Activated CD8-positive, alpha-beta T cell treated with anti-CD3 and anti-CD28 coated beads for 36 hours (primary cell): ENCODE measurements at regions not wholly inside any gene's neighbourhood (a gene's known extent, or its start where the extent isn't known, plus 50 kb on each side); places are given as distances from the start of the nearest gene placed in this dataset.
"Not testable (repeated sequence)": the region's sequence is repeated elsewhere in the genome, so short reads cannot be mapped to it uniquely, and the experiment has no call there.

Experiments used
- ATAC-seq: fragments of 200-7000 bp; cut with Tn5 transposase; one replicate; pipeline ENCODE4 v1.10.0; 2021; ENCODE audit warnings: mild to moderate bottlenecking, moderate library complexity
- CTCF ChIA-PET: fragments of 350-600 bp; sonication (Branson Sonifier 250); formaldehyde crosslinking; loops from one replicate; lab custom pipeline; 2021; ENCODE audit warnings: antibody characterized with exemption; lab: Charles Lee
- POLR2A ChIA-PET: fragments of 350-600 bp; sonication (Branson Sonifier 250); formaldehyde crosslinking; loops from one replicate; lab custom pipeline; 2021; ENCODE audit warnings: antibody characterized with exemption; lab: Charles Lee
- DNase-seq: peaks from one replicate; pipeline ENCODE4 v3.0.0-alpha.2; 2020
- H3K27ac Mint-ChIP-seq: one replicate; pipeline ENCODE4 v1.8.0; 2021; ENCODE audit warnings: mild to moderate bottlenecking, mixed read lengths
- H3K27me3 Mint-ChIP-seq: one replicate; pipeline ENCODE4 v1.8.0; 2021; ENCODE audit warnings: mixed read lengths
- H3K36me3 Mint-ChIP-seq: one replicate; pipeline ENCODE4 v1.8.0; 2021; ENCODE audit warnings: low read depth, mixed read lengths
- H3K4me1 Mint-ChIP-seq: one replicate; pipeline ENCODE4 v1.8.0; 2021; ENCODE audit warnings: low read depth, mixed read lengths
- H3K4me3 Mint-ChIP-seq: one replicate; pipeline ENCODE4 v1.8.0; 2021; ENCODE audit warnings: mild to moderate bottlenecking, moderate library complexity, mixed read lengths
- H3K9me3 Mint-ChIP-seq: one replicate; pipeline ENCODE4 v1.8.0; 2021; ENCODE audit warnings: mixed read lengths
- intact Hi-C: fragments of 100-400 bp; cut with micrococcal nuclease; formaldehyde crosslinking; loops from one replicate; pipeline ENCODE4 v1.10.0; 2022
- TF ChIP-seq, protein P1 (sequence below): fragments of 200-600 bp; IDR thresholded peaks from one replicate; pipeline ENCODE4 v1.8.0; 2022; ENCODE audit warnings: antibody characterized with exemption, mild to moderate bottlenecking

DNA sequence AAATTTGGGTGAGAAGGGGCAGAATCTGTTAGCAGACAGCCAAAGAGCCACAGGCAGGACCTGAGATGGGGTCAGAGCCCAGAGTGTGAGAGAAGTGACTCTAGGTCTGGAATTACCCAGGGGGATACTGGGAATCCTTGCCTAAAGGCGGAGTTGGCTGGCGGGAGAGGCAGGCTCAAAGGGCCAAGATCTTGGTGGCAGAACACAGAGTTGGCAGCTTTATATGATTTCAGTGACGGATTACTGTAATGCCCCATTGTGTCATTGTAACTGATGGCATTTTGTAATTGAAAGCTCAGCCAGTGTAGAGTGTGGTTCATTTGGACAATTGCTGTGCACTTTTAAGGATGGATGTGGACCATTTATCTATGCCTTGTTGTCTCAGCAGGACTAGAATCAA, 77.3 kb downstream of the SMIM20 start:
- H3K4me3 Mint-ChIP-seq: no peak overlapping the region
- H3K9me3 Mint-ChIP-seq: no peaks in the 10 kb centered on the region
- ChIA-PET POLR2A (no interaction called here), CTCF (interaction anchor here (0.9 to 2.4 kb wide), 2 partner anchors 9 to 149 kb away, joined by 3 to 5 read pairs; no protein-coding TSS in a partner anchor)
- ATAC-seq: no peak
- H3K27ac Mint-ChIP-seq: no peak overlapping the region
- peaks cover 3% of the 10 kb centered on the region for H3K27me3 Mint-ChIP-seq
- intact Hi-C loops: no loop called here
- H3K4me1 Mint-ChIP-seq: peaks cover 10% of the 10 kb centered on the region
- H3K36me3 Mint-ChIP-seq: no peaks in the 10 kb centered on the region
- DNase-seq: no peak
- TF ChIP-seq, protein P1, sequence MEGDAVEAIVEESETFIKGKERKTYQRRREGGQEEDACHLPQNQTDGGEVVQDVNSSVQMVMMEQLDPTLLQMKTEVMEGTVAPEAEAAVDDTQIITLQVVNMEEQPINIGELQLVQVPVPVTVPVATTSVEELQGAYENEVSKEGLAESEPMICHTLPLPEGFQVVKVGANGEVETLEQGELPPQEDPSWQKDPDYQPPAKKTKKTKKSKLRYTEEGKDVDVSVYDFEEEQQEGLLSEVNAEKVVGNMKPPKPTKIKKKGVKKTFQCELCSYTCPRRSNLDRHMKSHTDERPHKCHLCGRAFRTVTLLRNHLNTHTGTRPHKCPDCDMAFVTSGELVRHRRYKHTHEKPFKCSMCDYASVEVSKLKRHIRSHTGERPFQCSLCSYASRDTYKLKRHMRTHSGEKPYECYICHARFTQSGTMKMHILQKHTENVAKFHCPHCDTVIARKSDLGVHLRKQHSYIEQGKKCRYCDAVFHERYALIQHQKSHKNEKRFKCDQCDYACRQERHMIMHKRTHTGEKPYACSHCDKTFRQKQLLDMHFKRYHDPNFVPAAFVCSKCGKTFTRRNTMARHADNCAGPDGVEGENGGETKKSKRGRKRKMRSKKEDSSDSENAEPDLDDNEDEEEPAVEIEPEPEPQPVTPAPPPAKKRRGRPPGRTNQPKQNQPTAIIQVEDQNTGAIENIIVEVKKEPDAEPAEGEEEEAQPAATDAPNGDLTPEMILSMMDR: no peak

DNA sequence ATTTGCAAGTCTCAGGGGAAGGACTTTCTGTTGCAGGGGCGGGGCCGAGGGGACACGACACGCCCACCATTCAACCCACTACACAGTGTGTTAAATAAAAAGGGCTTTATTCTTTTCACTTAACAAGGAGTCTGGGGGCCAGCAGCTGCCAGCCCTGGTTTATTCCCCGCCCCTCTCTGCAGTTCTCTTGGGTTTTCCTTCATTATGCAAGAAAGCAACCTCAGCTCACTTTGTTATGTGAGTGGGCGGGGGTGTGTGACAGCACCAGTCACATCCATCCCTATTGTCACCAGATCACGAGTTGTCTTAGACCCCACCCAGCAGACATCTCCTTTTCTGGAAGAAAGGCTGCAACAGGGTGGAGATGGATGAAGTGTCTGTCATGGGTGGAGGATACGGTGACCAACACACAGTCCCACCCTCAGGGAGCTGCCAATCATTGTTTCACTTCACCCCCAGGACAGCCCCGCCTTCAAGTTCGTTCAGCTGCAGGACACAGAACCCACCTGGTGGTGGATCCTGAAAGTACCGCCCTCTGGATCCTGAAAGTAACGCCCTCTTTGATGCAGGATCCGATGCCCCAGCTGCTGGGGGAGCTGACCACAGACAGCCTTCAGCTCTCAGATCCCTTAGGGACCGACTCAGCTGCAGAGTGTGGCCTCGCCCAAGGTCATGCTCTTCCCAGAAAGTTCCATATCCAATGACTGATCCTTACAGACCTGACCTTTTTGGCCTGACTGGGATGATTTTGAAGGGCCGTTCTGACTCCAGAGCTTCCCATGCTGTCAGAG, 79.6 kb downstream of the SMIM20 start:
- intact Hi-C loops: no loop called here
- no peaks in the 10 kb centered on the region for H3K36me3 Mint-ChIP-seq
- TF ChIP-seq, protein P1: peak; percentile 43
- H3K27ac Mint-ChIP-seq: no peak overlapping the region
- CTCF ChIA-PET: interaction anchor here (0.8 to 1.4 kb wide), 6 partner anchors 12 to 338 kb away, joined by 3 read pairs; no protein-coding TSS in a partner anchor
- ATAC-seq: peak; percentile 90
- H3K4me3 Mint-ChIP-seq: no peak overlapping the region
- no peaks in the 10 kb centered on the region for H3K9me3 Mint-ChIP-seq
- H3K4me1 Mint-ChIP-seq: peaks cover 10% of the 10 kb centered on the region
- H3K27me3 Mint-ChIP-seq: peaks cover 3% of the 10 kb centered on the region
- DNase-seq: peak; percentile 60
- POLR2A ChIA-PET: no interaction called here

DNA sequence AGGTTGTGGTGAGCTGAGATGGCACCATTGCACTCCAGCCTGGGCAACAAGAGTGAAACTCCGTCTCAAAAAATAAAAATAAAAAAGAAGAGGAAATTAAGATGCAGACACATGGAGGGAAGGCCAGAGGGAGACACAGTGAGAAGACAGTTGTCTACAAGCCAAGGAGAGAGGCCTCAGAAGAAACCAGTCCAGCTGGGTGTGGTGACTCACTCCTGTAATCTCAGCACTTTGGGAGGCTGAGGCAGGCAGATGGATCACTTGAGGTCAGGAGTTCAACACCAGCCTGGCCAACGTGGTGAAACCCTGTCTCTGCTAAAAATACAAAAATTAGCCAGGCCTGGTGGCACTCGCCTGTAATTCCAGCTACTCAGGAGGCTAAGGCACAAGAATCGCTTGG, 80.6 kb downstream of the SMIM20 start:
- H3K9me3 Mint-ChIP-seq, H3K36me3 Mint-ChIP-seq, intact Hi-C loops, DNase-seq, H3K4me3 Mint-ChIP-seq, POLR2A ChIA-PET, H3K27ac Mint-ChIP-seq, H3K27me3 Mint-ChIP-seq, ATAC-seq, H3K4me1 Mint-ChIP-seq: not testable (repeated sequence)
- CTCF ChIA-PET: interaction anchor here (0.9 to 1.4 kb wide), 2 partner anchors 14 to 35 kb away, joined by 3 read pairs; no protein-coding TSS in a partner anchor

DNA sequence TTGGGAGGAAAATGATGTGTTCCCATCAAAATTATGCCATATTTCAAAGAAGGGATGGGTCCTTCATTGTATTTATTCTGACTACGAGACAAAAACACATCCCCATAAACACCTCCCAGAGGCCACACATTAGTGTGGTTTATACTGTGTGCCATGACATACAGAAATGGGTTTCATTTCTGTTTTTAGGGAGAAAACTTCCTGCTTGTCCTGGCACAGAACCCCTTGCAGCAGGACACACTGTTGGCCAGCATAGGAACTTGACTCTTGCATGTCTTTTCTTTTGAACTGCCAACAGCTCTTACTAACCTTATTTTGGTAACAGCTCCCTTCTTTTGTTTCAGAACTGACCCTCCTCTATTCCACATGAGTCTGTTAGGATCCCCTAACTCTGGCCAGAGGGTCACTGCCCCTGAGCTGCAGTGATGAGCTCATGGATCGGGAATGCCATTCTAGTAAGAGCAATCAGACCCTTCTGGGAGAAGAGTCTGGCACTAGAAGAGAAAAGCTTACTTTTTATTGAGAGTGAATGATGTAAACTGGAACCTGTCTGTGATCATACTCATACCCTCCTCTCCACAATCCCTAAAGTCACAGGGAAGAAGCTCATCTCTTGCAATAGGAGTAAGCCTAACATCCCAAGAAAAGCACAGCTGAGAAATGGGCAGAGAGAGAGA, 86.4 kb downstream of the SMIM20 start:
- peaks cover 6% of the 10 kb centered on the region for H3K27me3 Mint-ChIP-seq
- H3K27ac Mint-ChIP-seq: no peak overlapping the region
- H3K4me1 Mint-ChIP-seq: no peaks in the 10 kb centered on the region
- DNase-seq (no peak), ATAC-seq (no peak)
- no peak overlapping the region for H3K4me3 Mint-ChIP-seq
- no peaks in the 10 kb centered on the region for H3K36me3 Mint-ChIP-seq
- no peaks in the 10 kb centered on the region for H3K9me3 Mint-ChIP-seq
- TF ChIP-seq, protein P1: no peak
- intact Hi-C loops: no loop called here
- ChIA-PET CTCF (interaction anchor here (1.1 to 3.0 kb wide), 3 partner anchors 9 to 14 kb away, joined by 3 to 28 read pairs (median 5); no protein-coding TSS in a partner anchor), POLR2A (interaction anchor here (1.1 to 1.9 kb wide), 2 partner anchors 11 to 13 kb away, joined by 4 to 9 read pairs; no protein-coding TSS in a partner anchor)

DNA sequence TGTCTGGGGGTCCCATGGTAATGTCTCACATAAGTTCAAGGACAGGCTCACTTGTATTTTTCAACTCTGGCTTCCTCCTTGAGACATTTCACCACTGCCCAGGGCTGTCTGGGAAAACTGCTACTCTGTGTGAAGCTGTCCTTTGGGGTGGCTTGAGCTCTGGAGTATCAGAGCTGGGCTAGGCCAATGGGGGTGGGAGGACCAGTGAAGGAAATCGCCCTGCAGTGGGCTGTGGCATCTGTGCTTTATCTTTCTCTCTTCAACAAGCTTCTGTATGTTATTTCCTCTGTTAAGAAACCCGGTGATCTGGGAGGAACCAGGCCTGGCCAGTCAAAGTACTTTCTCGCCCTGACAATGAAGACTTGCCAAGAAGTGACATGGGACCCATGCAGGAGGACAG, 87.4 kb downstream of the SMIM20 start:
- H3K9me3 Mint-ChIP-seq: no peaks in the 10 kb centered on the region
- CTCF ChIA-PET: interaction anchor here (1.4 to 3.0 kb wide), 3 partner anchors 10 to 329 kb away, joined by 4 to 28 read pairs (median 5); no protein-coding TSS in a partner anchor
- TF ChIP-seq, protein P1: no peak
- H3K36me3 Mint-ChIP-seq: no peaks in the 10 kb centered on the region
- H3K4me1 Mint-ChIP-seq: no peaks in the 10 kb centered on the region
- POLR2A ChIA-PET: interaction anchor here (1.9 kb wide), 1 partner anchor 12 kb away, joined by 9 read pairs; no protein-coding TSS in a partner anchor
- no peak for ATAC-seq
- H3K27ac Mint-ChIP-seq: no peak overlapping the region
- peaks cover 8% of the 10 kb centered on the region for H3K27me3 Mint-ChIP-seq
- no peak for DNase-seq
- intact Hi-C loops: no loop called here
- H3K4me3 Mint-ChIP-seq: no peak overlapping the region
